ENCODE measurements at regions not wholly inside any gene's neighbourhood (a gene's known extent, or its start where the extent isn't known, plus 50 kb on each side); places are given as distances from the start of the nearest gene placed in this dataset.

DNA sequence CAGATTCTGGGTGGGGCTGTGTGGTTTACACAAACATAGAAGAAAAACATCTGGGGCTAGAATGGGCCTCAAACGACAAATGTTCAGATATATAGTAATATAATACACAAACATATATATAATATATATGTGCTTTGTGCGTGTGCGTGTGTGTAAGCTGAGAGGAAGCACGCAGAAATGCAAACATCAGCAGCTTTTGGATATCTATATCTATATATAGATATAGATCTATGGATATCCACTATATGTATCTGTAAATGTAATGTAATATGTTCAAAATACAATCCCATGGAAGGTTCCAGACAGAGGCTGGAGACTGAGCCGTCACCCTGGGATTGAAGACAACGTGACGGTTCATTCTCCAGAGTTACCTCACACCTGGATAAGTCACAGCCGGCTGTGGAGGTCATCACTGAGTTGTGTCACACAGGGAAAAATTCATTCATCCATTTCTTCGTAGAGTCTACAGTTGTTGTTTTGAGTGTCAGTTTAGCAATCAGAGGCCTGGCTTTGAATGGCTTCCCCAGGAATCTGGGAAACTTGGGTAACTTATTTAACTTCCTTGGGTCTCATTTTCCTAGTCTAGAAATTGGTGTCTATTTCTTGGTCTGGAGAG lies 123.0 kb upstream of the CPEB4 start:
- H3K9me1 ChIP-seq (ENCODE audit: insufficient read depth, low read length) = peaks cover 9% of the 10 kb centered on the region; the same call in 1 of the 2 replicates
- TF ChIP-seq, protein P1, sequence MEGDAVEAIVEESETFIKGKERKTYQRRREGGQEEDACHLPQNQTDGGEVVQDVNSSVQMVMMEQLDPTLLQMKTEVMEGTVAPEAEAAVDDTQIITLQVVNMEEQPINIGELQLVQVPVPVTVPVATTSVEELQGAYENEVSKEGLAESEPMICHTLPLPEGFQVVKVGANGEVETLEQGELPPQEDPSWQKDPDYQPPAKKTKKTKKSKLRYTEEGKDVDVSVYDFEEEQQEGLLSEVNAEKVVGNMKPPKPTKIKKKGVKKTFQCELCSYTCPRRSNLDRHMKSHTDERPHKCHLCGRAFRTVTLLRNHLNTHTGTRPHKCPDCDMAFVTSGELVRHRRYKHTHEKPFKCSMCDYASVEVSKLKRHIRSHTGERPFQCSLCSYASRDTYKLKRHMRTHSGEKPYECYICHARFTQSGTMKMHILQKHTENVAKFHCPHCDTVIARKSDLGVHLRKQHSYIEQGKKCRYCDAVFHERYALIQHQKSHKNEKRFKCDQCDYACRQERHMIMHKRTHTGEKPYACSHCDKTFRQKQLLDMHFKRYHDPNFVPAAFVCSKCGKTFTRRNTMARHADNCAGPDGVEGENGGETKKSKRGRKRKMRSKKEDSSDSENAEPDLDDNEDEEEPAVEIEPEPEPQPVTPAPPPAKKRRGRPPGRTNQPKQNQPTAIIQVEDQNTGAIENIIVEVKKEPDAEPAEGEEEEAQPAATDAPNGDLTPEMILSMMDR (conservative IDR thresholded peaks at IDR 0.05; ENCODE audit: low read depth, low read length) = no peak
- TF ChIP-seq MAFK (IDR thresholded peaks at IDR 0.05; ENCODE audit: low read depth, low read length) = peak; percentile 43
- no peaks in the 10 kb centered on the region; the same call in 1 of the 2 replicates for H3K27me3 ChIP-seq (ENCODE audit: control insufficient read depth, insufficient read depth, low read length)
- DNase-seq (no peak), ATAC-seq (ENCODE audit: low read depth) (no peak)
- H4K20me1 ChIP-seq (ENCODE audit: insufficient read depth, low read length) = no peaks in the 10 kb centered on the region
- H3K9me3 ChIP-seq (ENCODE audit: control insufficient read depth, insufficient read depth, low read length) = no peaks in the 10 kb centered on the region
- 100% methylated on average over 3 of the region's 9 CpGs; no CpG with 5 or more reads in 1 of the 2 experiments for WGBS, 2 experiments (ENCODE audit: extremely low coverage in 2 of 2, insufficient read length in 1 of 2)
- no peaks in the 10 kb centered on the region for H3K79me1 ChIP-seq (ENCODE audit: low read depth in 1 of 2, low read length in 2 of 2)
- H4K8ac ChIP-seq (ENCODE audit: low read depth in 2 of 2, low read length in 2 of 2) = peak overlapping the region; percentile 26 to 34; a peak in 2 of 4 replicates
- H2BK120ac ChIP-seq (ENCODE audit: low read depth, low read length) = peak overlapping the region; percentile 71; the same call in 1 of the 2 replicates
- no peak overlapping the region for H3K4me3 ChIP-seq (ENCODE audit: insufficient read depth, low read depth, low read length)
- H2AK9ac ChIP-seq (replicated peaks; ENCODE audit: low read depth, low read length, poor library complexity) = no peak overlapping the region
- H4K5ac ChIP-seq (ENCODE audit: low read depth, low read length) = no peak overlapping the region
- dilution Hi-C loops (cut with HindIII; ENCODE audit: low sequenced_read_pairs, unreplicated experiment) (no loop called here), intact Hi-C loops (cut with micrococcal nuclease) (no loop called here), in situ Hi-C loops (cut with MboI; ENCODE audit: low sequenced_read_pairs) (no loop called here)
- H3K56ac ChIP-seq (ENCODE audit: extremely low read depth, insufficient read depth, low read length) = no peak overlapping the region
- H3K18ac ChIP-seq (ENCODE audit: low read depth, low read length) = peak overlapping the region; percentile 57
- CTCF ChIA-PET = no interaction called here
- no peak overlapping the region for H3K4me2 ChIP-seq (ENCODE audit: low read depth, low read length)
- no peak overlapping the region for H3K9ac ChIP-seq (ENCODE audit: low read depth, low read length)
- no peak overlapping the region for H2AFZ ChIP-seq (replicated peaks; ENCODE audit: low read length, poor library complexity)
- no peak overlapping the region for H2AK5ac ChIP-seq (ENCODE audit: low read depth, low read length)
- H3K27ac ChIP-seq (ENCODE audit: insufficient read depth, low read length) = no peak overlapping the region
- POLR2A ChIA-PET (ENCODE audit: unreplicated experiment) = no interaction called here
- 0 out of 3 replicates have a peak overlapping the region, but pooled peaks have one; percentile 41 for H2BK15ac ChIP-seq (ENCODE audit: low read depth, low read length)
- no peak overlapping the region for H2BK20ac ChIP-seq (ENCODE audit: low read depth, low read length)
- H3K23ac ChIP-seq (ENCODE audit: low read depth, low read length) = no peak overlapping the region
- 0 out of 2 replicates have a peak overlapping the region, but pooled peaks have one; percentile 6 for H3K4ac ChIP-seq (ENCODE audit: low read depth, low read length)
- H3K4me1 ChIP-seq (ENCODE audit: control insufficient read depth, insufficient read depth, low read length) = peaks cover 7% of the 10 kb centered on the region
- no peak overlapping the region; the same call in 1 of the 2 replicates for H4K91ac ChIP-seq (ENCODE audit: insufficient read depth, low read depth, low read length)
- no TSS peak for BruUV-seq (replicated peaks)
- H3K36me3 ChIP-seq (ENCODE audit: control insufficient read depth, insufficient read depth, low read length) = no peaks in the 10 kb centered on the region
- H3K14ac ChIP-seq (replicated peaks; ENCODE audit: low read depth, low read length) = 0 out of 2 replicates have a peak overlapping the region, but pooled peaks have one; percentile 6
- no peak overlapping the region for H2BK5ac ChIP-seq (ENCODE audit: low read depth, low read length, poor library complexity, severe bottlenecking)
